ENCODE measurements at regions not wholly inside any gene's neighbourhood (a gene's known extent, or its start where the extent isn't known, plus 50 kb on each side); places are given as distances from the start of the nearest gene placed in this dataset.
"Not testable (repeated sequence)": the region's sequence is repeated elsewhere in the genome, so short reads cannot be mapped to it uniquely, and the experiment has no call there.

DNA sequence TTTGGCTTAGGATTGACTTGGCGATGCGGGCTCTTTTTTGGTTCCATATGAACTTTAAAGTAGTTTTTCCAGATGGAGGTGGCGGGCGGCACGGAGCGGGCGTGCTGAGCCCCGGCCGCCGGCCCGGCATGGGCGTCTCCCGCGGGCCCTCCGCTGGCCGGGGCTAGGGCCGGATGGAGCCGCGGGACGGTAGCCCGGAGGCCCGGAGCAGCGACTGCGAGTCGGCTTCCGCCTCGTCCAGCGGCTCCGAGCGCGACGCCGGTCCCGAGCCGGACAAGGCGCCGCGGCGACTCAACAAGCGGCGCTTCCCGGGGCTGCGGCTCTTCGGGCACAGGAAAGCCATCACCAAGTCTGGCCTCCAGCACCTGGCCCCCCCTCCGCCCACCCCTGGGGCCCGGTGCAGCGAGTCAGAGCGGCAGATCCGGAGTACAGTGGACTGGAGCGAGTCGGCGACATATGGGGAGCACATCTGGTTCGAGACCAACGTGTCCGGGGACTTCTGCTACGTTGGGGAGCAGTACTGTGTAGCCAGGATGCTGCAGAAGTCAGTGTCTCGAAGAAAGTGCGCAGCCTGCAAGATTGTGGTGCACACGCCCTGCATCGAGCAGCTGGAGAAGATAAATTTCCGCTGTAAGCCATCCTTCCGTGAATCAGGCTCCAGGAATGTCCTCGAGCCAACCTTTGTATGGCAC is 88.7 kb downstream of the LACC1 start:
- H3K4me1 ChIP-seq (ENCODE audit: control insufficient read depth in 2 of 2, insufficient read depth in 2 of 2, low read length in 1 of 2); H3K36me3 ChIP-seq (ENCODE audit: control insufficient read depth in 2 of 2, insufficient read depth in 2 of 2, low read length in 1 of 2); H3K9me3 ChIP-seq (ENCODE audit: control insufficient read depth in 2 of 2, insufficient read depth in 1 of 2, low read depth in 1 of 2, low read length in 1 of 2); H3K27ac ChIP-seq (ENCODE audit: low read depth in 2 of 2, low read length in 1 of 2); H3K27me3 ChIP-seq (ENCODE audit: control insufficient read depth in 1 of 2, insufficient read depth in 2 of 2, low read length in 2 of 2); H3K4me3 ChIP-seq (ENCODE audit: low read depth in 1 of 2, low read length in 2 of 2): not testable (repeated sequence)
- WGBS, 2 donors, result 91 to 92% methylated on average over 47 to 55 of the region's 63 CpGs

DNA sequence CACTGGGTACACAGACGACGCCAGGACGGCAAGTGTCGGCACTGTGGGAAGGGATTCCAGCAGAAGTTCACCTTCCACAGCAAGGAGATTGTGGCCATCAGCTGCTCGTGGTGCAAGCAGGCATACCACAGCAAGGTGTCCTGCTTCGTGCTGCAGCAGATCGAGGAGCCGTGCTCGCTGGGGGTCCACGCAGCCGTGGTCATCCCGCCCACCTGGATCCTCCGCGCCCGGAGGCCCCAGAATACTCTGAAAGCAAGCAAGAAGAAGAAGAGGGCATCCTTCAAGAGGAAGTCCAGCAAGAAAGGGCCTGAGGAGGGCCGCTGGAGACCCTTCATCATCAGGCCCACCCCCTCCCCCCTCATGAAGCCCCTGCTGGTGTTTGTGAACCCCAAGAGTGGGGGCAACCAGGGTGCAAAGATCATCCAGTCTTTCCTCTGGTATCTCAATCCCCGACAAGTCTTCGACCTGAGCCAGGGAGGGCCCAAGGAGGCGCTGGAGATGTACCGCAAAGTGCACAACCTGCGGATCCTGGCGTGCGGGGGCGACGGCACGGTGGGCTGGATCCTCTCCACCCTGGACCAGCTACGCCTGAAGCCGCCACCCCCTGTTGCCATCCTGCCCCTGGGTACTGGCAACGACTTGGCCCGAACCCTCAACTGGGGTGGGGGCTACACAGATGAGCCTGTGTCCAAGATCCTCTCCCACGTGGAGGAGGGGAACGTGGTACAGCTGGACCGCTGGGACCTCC is 89.4 kb downstream of the LACC1 start:
- not testable (repeated sequence) for H3K4me3 ChIP-seq (ENCODE audit: low read depth in 1 of 2, low read length in 2 of 2); H3K27ac ChIP-seq (ENCODE audit: low read depth in 2 of 2, low read length in 1 of 2); H3K4me1 ChIP-seq (ENCODE audit: control insufficient read depth in 2 of 2, insufficient read depth in 2 of 2, low read length in 1 of 2); H3K9me3 ChIP-seq (ENCODE audit: control insufficient read depth in 2 of 2, insufficient read depth in 1 of 2, low read depth in 1 of 2, low read length in 1 of 2); H3K27me3 ChIP-seq (ENCODE audit: control insufficient read depth in 1 of 2, insufficient read depth in 2 of 2, low read length in 2 of 2); H3K36me3 ChIP-seq (ENCODE audit: control insufficient read depth in 2 of 2, insufficient read depth in 2 of 2, low read length in 1 of 2)
- WGBS, 2 donors, result 94% methylated on average over 33 of the region's 33 CpGs

DNA sequence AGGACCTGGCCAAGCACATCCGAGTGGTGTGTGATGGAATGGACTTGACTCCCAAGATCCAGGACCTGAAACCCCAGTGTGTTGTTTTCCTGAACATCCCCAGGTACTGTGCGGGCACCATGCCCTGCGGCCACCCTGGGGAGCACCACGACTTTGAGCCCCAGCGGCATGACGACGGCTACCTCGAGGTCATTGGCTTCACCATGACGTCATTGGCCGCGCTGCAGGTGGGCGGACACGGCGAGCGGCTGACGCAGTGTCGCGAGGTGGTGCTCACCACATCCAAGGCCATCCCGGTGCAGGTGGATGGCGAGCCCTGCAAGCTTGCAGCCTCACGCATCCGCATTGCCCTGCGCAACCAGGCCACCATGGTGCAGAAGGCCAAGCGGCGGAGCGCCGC is 90.2 kb downstream of the LACC1 start:
- H3K27ac ChIP-seq (ENCODE audit: low read depth in 2 of 2, low read length in 1 of 2); H3K36me3 ChIP-seq (ENCODE audit: control insufficient read depth in 2 of 2, insufficient read depth in 2 of 2, low read length in 1 of 2): not testable (repeated sequence)
- WGBS, 2 donors, result 94 to 98% methylated on average over 25 of the region's 27 CpGs

DNA sequence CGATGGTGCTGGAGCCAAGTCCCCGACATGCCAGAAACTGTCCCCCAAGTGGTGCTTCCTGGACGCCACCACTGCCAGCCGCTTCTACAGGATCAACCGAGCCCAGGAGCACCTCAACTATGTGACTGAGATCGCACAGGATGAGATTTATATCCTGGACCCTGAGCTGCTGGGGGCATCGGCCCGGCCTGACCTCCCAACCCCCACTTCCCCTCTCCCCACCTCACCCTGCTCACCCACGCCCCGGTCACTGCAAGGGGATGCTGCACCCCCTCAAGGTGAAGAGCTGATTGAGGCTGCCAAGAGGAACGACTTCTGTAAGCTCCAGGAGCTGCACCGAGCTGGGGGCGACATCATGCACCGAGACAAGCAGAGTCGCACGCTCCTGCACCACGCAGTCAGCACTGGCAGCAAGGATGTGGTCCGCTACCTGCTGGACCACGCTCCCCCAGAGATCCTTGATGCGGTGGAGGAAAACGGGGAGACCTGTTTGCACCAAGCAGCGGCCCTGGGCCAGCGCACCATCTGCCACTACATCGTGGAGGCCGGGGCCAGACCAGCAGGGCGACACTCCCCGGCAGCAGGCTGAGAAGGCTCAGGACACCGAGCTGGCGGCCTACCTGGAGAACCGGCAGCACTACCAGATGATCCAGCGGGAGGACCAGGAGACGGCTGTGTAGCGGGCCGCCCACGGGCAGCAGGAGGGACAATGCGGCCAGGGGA is 91.0 kb downstream of the LACC1 start:
- WGBS, 2 donors, result 96 to 97% methylated on average over 31 to 35 of the region's 36 CpGs
- H3K9me3 ChIP-seq (ENCODE audit: control insufficient read depth in 2 of 2, insufficient read depth in 1 of 2, low read depth in 1 of 2, low read length in 1 of 2); H3K4me1 ChIP-seq (ENCODE audit: control insufficient read depth in 2 of 2, insufficient read depth in 2 of 2, low read length in 1 of 2); H3K4me3 ChIP-seq (ENCODE audit: low read depth in 1 of 2, low read length in 2 of 2); H3K36me3 ChIP-seq (ENCODE audit: control insufficient read depth in 2 of 2, insufficient read depth in 2 of 2, low read length in 1 of 2); H3K27me3 ChIP-seq (ENCODE audit: control insufficient read depth in 1 of 2, insufficient read depth in 2 of 2, low read length in 2 of 2); H3K27ac ChIP-seq (ENCODE audit: low read depth in 2 of 2, low read length in 1 of 2): not testable (repeated sequence)

More for the DNA sequence above, 90.2 kb downstream of the LACC1 start:
- H3K4me1 ChIP-seq (ENCODE audit: control insufficient read depth in 2 of 2, insufficient read depth in 2 of 2, low read length in 1 of 2); H3K4me3 ChIP-seq (ENCODE audit: low read depth in 1 of 2, low read length in 2 of 2); H3K9me3 ChIP-seq (ENCODE audit: control insufficient read depth in 2 of 2, insufficient read depth in 1 of 2, low read depth in 1 of 2, low read length in 1 of 2); H3K27me3 ChIP-seq (ENCODE audit: control insufficient read depth in 1 of 2, insufficient read depth in 2 of 2, low read length in 2 of 2): not testable (repeated sequence)

DNA sequence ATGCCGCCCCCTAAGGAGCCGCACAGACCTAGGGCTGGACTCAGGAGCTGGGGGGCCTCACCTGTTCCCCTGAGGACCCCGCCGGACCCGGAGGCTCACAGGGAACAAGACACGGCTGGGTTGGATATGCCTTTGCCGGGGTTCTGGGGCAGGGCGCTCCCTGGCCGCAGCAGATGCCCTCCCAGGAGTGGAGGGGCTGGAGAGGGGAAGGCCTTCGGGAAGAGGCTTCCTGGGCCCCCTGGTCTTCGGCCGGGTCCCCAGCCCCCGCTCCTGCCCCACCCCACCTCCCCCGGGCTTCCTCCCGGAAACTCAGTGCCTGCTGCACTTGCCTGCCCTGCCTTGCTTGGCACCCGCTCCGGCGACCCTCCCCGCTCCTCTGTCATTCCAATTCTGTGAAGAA is 91.6 kb downstream of the LACC1 start:
- not testable (repeated sequence) for H3K36me3 ChIP-seq (ENCODE audit: control insufficient read depth in 2 of 2, insufficient read depth in 2 of 2, low read length in 1 of 2); H3K4me3 ChIP-seq (ENCODE audit: low read depth in 1 of 2, low read length in 2 of 2); H3K27me3 ChIP-seq (ENCODE audit: control insufficient read depth in 1 of 2, insufficient read depth in 2 of 2, low read length in 2 of 2); H3K27ac ChIP-seq (ENCODE audit: low read depth in 2 of 2, low read length in 1 of 2); H3K4me1 ChIP-seq (ENCODE audit: control insufficient read depth in 2 of 2, insufficient read depth in 2 of 2, low read length in 1 of 2); H3K9me3 ChIP-seq (ENCODE audit: control insufficient read depth in 2 of 2, insufficient read depth in 1 of 2, low read depth in 1 of 2, low read length in 1 of 2)
- 92 to 97% methylated on average over 4 to 16 of the region's 19 CpGs for WGBS, 2 donors

DNA sequence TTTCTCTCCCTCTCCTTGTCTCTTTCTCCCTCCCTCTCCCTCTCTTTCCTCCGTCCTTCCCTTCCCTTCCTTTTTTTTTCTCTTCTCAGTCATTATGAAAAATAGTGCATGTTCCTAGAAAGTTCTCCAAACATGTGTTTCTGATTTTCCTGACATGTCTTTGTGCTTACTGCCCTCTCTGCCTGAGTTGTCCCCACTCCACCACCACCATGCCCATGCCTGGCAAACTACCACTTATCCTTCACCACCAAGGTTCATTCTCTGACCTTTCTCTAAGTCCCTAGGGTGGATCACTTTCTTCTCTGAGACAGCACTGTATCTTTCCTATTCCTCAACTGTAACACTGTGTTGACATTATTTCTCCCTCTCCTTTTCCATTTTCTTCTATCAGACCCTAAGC is 98.2 kb downstream of the LACC1 start:
- Histone ChIP-seq H3K27ac (ENCODE audit: low read depth in 2 of 2, low read length in 1 of 2) (no peak overlapping the region), H3K4me3 (ENCODE audit: low read depth in 1 of 2, low read length in 2 of 2) (no peak overlapping the region), H3K4me1 (ENCODE audit: control insufficient read depth in 2 of 2, insufficient read depth in 2 of 2, low read length in 1 of 2) (no peaks in the 10 kb centered on the region), H3K9me3 (ENCODE audit: control insufficient read depth in 2 of 2, insufficient read depth in 1 of 2, low read depth in 1 of 2, low read length in 1 of 2) (no peaks in the 10 kb centered on the region), H3K27me3 (ENCODE audit: control insufficient read depth in 1 of 2, insufficient read depth in 2 of 2, low read length in 2 of 2) (no peaks in the 10 kb centered on the region), H3K36me3 (ENCODE audit: control insufficient read depth in 2 of 2, insufficient read depth in 2 of 2, low read length in 1 of 2) (no peaks in the 10 kb centered on the region)
- WGBS, 2 donors, result 68 to 75% methylated on average over 1 of the region's 1 CpG

DNA sequence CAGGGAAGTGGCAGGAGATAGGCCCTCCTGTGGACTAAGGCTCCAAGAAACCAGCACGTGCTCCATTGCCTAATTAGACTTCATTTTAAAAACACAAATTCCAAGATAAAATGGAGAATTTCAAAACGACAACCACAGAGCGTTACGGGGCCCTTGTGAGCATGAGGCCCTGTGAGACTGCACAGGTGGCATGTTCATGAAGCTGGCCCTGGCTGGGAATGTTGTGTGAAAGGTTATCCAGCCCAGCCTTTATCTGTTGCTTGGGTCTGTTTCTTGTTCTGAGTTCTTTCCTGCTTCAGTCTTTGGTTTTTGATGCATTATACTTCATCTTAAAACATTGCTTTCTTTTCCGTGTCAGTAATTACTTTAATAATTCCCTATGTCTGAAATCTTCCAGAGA is 99.0 kb downstream of the LACC1 start:
- Histone ChIP-seq H3K9me3 (ENCODE audit: control insufficient read depth in 2 of 2, insufficient read depth in 1 of 2, low read depth in 1 of 2, low read length in 1 of 2) (no peaks in the 10 kb centered on the region), H3K4me1 (ENCODE audit: control insufficient read depth in 2 of 2, insufficient read depth in 2 of 2, low read length in 1 of 2) (no peaks in the 10 kb centered on the region), H3K4me3 (ENCODE audit: low read depth in 1 of 2, low read length in 2 of 2) (no peak overlapping the region), H3K36me3 (ENCODE audit: control insufficient read depth in 2 of 2, insufficient read depth in 2 of 2, low read length in 1 of 2) (no peaks in the 10 kb centered on the region), H3K27ac (ENCODE audit: low read depth in 2 of 2, low read length in 1 of 2) (no peak overlapping the region), H3K27me3 (ENCODE audit: control insufficient read depth in 1 of 2, insufficient read depth in 2 of 2, low read length in 2 of 2) (no peaks in the 10 kb centered on the region)
- 65 to 89% methylated on average over 5 of the region's 5 CpGs for WGBS, 2 donors

DNA sequence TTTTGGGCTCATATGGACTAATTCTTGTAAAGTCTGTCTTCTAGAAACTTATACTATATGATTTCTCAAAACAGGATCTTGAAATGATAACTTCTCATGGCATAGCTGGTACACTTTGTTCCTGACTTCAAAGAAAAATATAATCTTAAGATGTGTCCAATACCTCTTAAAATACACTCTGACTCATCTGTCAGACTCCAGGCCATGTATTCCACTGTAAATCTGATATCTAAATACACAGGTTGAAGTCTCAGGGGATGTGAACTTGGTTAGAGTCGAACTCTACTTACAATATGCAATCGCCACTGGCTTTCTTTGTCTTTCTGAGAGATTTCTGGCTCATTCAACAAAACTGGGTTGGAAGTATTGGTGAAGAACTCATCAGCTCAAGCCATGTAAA is 99.8 kb downstream of the LACC1 start:
- no peak overlapping the region for H3K4me3 ChIP-seq (ENCODE audit: low read depth in 1 of 2, low read length in 2 of 2)
- no peaks in the 10 kb centered on the region for H3K27me3 ChIP-seq (ENCODE audit: control insufficient read depth in 1 of 2, insufficient read depth in 2 of 2, low read length in 2 of 2)
- H3K27ac ChIP-seq (ENCODE audit: low read depth in 2 of 2, low read length in 1 of 2), result no peak overlapping the region
- H3K4me1 ChIP-seq (ENCODE audit: control insufficient read depth in 2 of 2, insufficient read depth in 2 of 2, low read length in 1 of 2), result no peaks in the 10 kb centered on the region
- no peaks in the 10 kb centered on the region for H3K9me3 ChIP-seq (ENCODE audit: control insufficient read depth in 2 of 2, insufficient read depth in 1 of 2, low read depth in 1 of 2, low read length in 1 of 2)
- no peaks in the 10 kb centered on the region for H3K36me3 ChIP-seq (ENCODE audit: control insufficient read depth in 2 of 2, insufficient read depth in 2 of 2, low read length in 1 of 2)
- WGBS, 2 donors, result 78 to 86% methylated on average over 2 of the region's 2 CpGs

DNA sequence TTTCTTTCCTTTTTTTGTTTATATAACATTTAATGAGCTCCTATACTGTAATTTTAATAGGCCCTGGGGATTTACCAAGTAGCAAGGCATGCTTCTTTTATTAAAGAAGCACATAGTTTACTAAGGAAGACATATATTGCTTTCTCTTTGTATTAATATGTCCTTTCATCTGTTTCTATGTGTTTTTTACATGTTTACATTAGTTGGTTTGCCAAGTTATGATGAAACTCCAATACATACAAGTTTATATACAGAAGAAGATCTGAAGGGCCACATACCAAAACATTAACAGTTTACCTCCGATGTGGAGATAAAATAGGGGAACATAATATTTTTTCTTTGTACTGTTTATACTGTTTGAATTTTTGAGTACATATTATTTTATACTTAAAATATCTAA is 100.9 kb downstream of the LACC1 start:
- 77 to 82% methylated on average over 1 of the region's 1 CpG for WGBS, 2 donors

More for the DNA sequence above, 100.9 kb downstream of the LACC1 start:
- no peaks in the 10 kb centered on the region for H3K27me3 ChIP-seq (ENCODE audit: control insufficient read depth in 1 of 2, insufficient read depth in 2 of 2, low read length in 2 of 2)
- H3K36me3 ChIP-seq (ENCODE audit: control insufficient read depth in 2 of 2, insufficient read depth in 2 of 2, low read length in 1 of 2), result no peaks in the 10 kb centered on the region
- H3K4me3 ChIP-seq (ENCODE audit: low read depth in 1 of 2, low read length in 2 of 2), result no peak overlapping the region
- no peaks in the 10 kb centered on the region for H3K9me3 ChIP-seq (ENCODE audit: control insufficient read depth in 2 of 2, insufficient read depth in 1 of 2, low read depth in 1 of 2, low read length in 1 of 2)
- H3K27ac ChIP-seq (ENCODE audit: low read depth in 2 of 2, low read length in 1 of 2), result no peak overlapping the region
- H3K4me1 ChIP-seq (ENCODE audit: control insufficient read depth in 2 of 2, insufficient read depth in 2 of 2, low read length in 1 of 2), result no peaks in the 10 kb centered on the region

Data from esophagus (tissue), 2 donors.